GM13977 (cell line): ENCODE measurements at regions not wholly inside any gene's neighbourhood (a gene's known extent, or its start where the extent isn't known, plus 50 kb on each side); places are given as distances from the start of the nearest gene placed in this dataset.

ENCODE experiments used
- DNase-seq: peaks from one replicate; pipeline ENCODE4 v3.0.0; 2012; ENCODE audit warnings: low spot score
- CTCF ChIP-seq: IDR thresholded peaks from 2 replicates; pipeline ENCODE4 v1.5.1; 2012; ENCODE audit warnings: mild to moderate bottlenecking, control low read depth; ENCODE audit not compliant: insufficient read depth; ENCODE audit errors: extremely low read depth, missing control alignments
- in situ Hi-C: fragments of 300-500 bp; cut with MboI; formaldehyde crosslinking; loops from one replicate; pipeline ENCODE4 v1.12.0; 2022; ENCODE audit warnings: low sequenced_read_pairs, low pct_unique_long_range_greater_than_20kb, mixed read lengths, inconsistent platforms; ENCODE audit not compliant: unreplicated experiment

- no peak for TF ChIP-seq CTCF
- in situ Hi-C loops, result no loop called here
- DNase-seq, result no peak
Measured at GRCh38 chr1:57848406-57848805, 424.5 kb upstream of the DAB1 start.

GRCh38 chr1:57845041-57845440 lies 421.2 kb upstream of the DAB1 start:
- TF ChIP-seq CTCF, result no peak
- in situ Hi-C loops, result no loop called here
- DNase-seq, result no peak

GRCh38 chr1:57844382-57844980 lies 420.6 kb upstream of the DAB1 start:
- in situ Hi-C loops, result no loop called here
- TF ChIP-seq CTCF, result no peak
- no peak for DNase-seq

GRCh38 chr1:57843760-57844159 lies 419.9 kb upstream of the DAB1 start:
- in situ Hi-C loops, result no loop called here
- DNase-seq, result no peak
- TF ChIP-seq CTCF, result no peak

GRCh38 chr1:57839526-57839925 lies 415.7 kb upstream of the DAB1 start:
- no peak for DNase-seq
- no peak for TF ChIP-seq CTCF
- in situ Hi-C loops, result no loop called here

GRCh38 chr1:57839067-57839466 lies 415.2 kb upstream of the DAB1 start:
- TF ChIP-seq CTCF, result no peak
- DNase-seq, result no peak
- in situ Hi-C loops, result no loop called here

GRCh38 chr1:57835620-57836019 lies 411.8 kb upstream of the DAB1 start:
- no peak for DNase-seq
- TF ChIP-seq CTCF, result no peak
- in situ Hi-C loops, result no loop called here
